CD4-positive, alpha-beta T cell treated with Interleukin-6 at 100 ng/mL for 8 hours (primary cell): ENCODE measurements at regions not wholly inside any gene's neighbourhood (a gene's known extent, or its start where the extent isn't known, plus 50 kb on each side); places are given as distances from the start of the nearest gene placed in this dataset.
"Not testable (repeated sequence)": the region's sequence is repeated elsewhere in the genome, so short reads cannot be mapped to it uniquely, and the experiment has no call there.

ENCODE experiments used
- DNase-seq: peaks from one replicate; pipeline ENCODE4 v3.0.0-alpha.2; 2020; ENCODE audit warnings: mixed read lengths, low spot score

GRCh38 chr13:59360108-59360507, 803.6 kb downstream of the DIAPH3 start:
- DNase-seq = no peak

- DNase-seq = no peak
Observed at GRCh38 chr13:59360916-59361315, 802.8 kb downstream of the DIAPH3 start.

GRCh38 chr13:59363313-59363712, 800.4 kb downstream of the DIAPH3 start:
- DNase-seq = no peak

- DNase-seq = no peak
Observed at GRCh38 chr13:59363947-59364346, 799.8 kb downstream of the DIAPH3 start.

GRCh38 chr13:59364641-59365085, 799.1 kb downstream of the DIAPH3 start:
- no peak for DNase-seq

- no peak for DNase-seq
Observed at GRCh38 chr13:59367467-59367866, 796.3 kb downstream of the DIAPH3 start.

GRCh38 chr13:59367904-59368303, 795.8 kb downstream of the DIAPH3 start:
- DNase-seq = no peak

GRCh38 chr13:59368693-59369092, 795.0 kb downstream of the DIAPH3 start:
- no peak for DNase-seq

GRCh38 chr13:59371229-59371628, 792.5 kb downstream of the DIAPH3 start:
- DNase-seq = no peak

GRCh38 chr13:59373341-59373740, 790.4 kb downstream of the DIAPH3 start:
- no peak for DNase-seq

- no peak for DNase-seq
Observed at GRCh38 chr13:59374691-59375090, 789.0 kb downstream of the DIAPH3 start.

- DNase-seq = no peak
Observed at GRCh38 chr13:59384154-59384553, 779.6 kb downstream of the DIAPH3 start.

- peak; percentile 75 for DNase-seq
Observed at GRCh38 chr13:59391696-59392095, 772.0 kb downstream of the DIAPH3 start.

GRCh38 chr13:59392328-59392727, 771.4 kb downstream of the DIAPH3 start:
- DNase-seq = no peak

GRCh38 chr13:59394496-59394895, 769.2 kb downstream of the DIAPH3 start:
- DNase-seq = no peak

GRCh38 chr13:59398127-59398526, 765.6 kb downstream of the DIAPH3 start:
- no peak for DNase-seq

- no peak for DNase-seq
Observed at GRCh38 chr13:59398661-59399060, 765.1 kb downstream of the DIAPH3 start.

- DNase-seq = no peak
Observed at GRCh38 chr13:59399513-59399912, 764.2 kb downstream of the DIAPH3 start.

- DNase-seq = no peak
Observed at GRCh38 chr13:59404331-59404730, 759.4 kb downstream of the DIAPH3 start.

- DNase-seq = not testable (repeated sequence)
Observed at GRCh38 chr13:59407251-59407650, 756.5 kb downstream of the DIAPH3 start.

GRCh38 chr13:59408738-59409137, 755.0 kb downstream of the DIAPH3 start:
- no peak for DNase-seq

- no peak for DNase-seq
Observed at GRCh38 chr13:59409211-59409610, 754.5 kb downstream of the DIAPH3 start.

GRCh38 chr13:59409634-59410200, 754.0 kb downstream of the DIAPH3 start:
- no peak for DNase-seq

- DNase-seq = no peak
Observed at GRCh38 chr13:59413126-59413525, 750.6 kb downstream of the DIAPH3 start.

- DNase-seq = no peak
Observed at GRCh38 chr13:59414006-59414405, 749.7 kb downstream of the DIAPH3 start.
